Activated CD4-positive, alpha-beta T cell treated with anti-CD3 and anti-CD28 coated beads for 36 hours (primary cell): ENCODE measurements at regions not wholly inside any gene's neighbourhood (a gene's known extent, or its start where the extent isn't known, plus 50 kb on each side); places are given as distances from the start of the nearest gene placed in this dataset.

Experiments
- ATAC-seq: fragments of 200-7000 bp; cut with Tn5 transposase; one replicate; pipeline ENCODE4 v1.10.0; 2021; ENCODE audit warnings: mild to moderate bottlenecking, moderate library complexity
- CTCF ChIA-PET: fragments of 350-600 bp; sonication (Branson Sonifier 250); formaldehyde crosslinking; loops from one replicate; lab custom pipeline; 2021; ENCODE audit warnings: antibody characterized with exemption; lab: Charles Lee
- POLR2A ChIA-PET: fragments of 350-600 bp; sonication (Branson Sonifier 250); formaldehyde crosslinking; loops from one replicate; lab custom pipeline; 2021; ENCODE audit warnings: antibody characterized with exemption, inconsistent platforms; lab: Charles Lee
- DNase-seq: peaks from one replicate; pipeline ENCODE4 v3.0.0-alpha.2; 2020
- H3K27ac Mint-ChIP-seq: one replicate; pipeline ENCODE4 v1.8.0; 2021; ENCODE audit warnings: mixed read lengths
- H3K27me3 Mint-ChIP-seq: one replicate; pipeline ENCODE4 v1.8.0; 2021; ENCODE audit warnings: mixed read lengths
- H3K36me3 Mint-ChIP-seq: one replicate; pipeline ENCODE4 v1.8.0; 2021; ENCODE audit warnings: low read depth, mixed read lengths
- H3K4me1 Mint-ChIP-seq: one replicate; pipeline ENCODE4 v1.8.0; 2021; ENCODE audit warnings: mixed read lengths
- H3K4me3 Mint-ChIP-seq: one replicate; pipeline ENCODE4 v1.8.0; 2021; ENCODE audit warnings: mild to moderate bottlenecking, moderate library complexity, mixed read lengths
- H3K9me3 Mint-ChIP-seq: one replicate; pipeline ENCODE4 v1.8.0; 2021; ENCODE audit warnings: low read depth, mixed read lengths
- intact Hi-C, 2 experiments: fragments of 100-400 bp; cut with DNase I in 1 of 2; cut with micrococcal nuclease in 1 of 2; formaldehyde crosslinking; loops; one replicate each; pipeline versions ENCODE4 v1.14.2 to v1.15.1; 2022 to 2024; cut with DNase I, micrococcal nuclease

- no peak overlapping the region for H3K4me3 Mint-ChIP-seq
- no peak overlapping the region for H3K27ac Mint-ChIP-seq
- peaks cover 4% of the 10 kb centered on the region for H3K9me3 Mint-ChIP-seq
- DNase-seq (no peak), ATAC-seq (no peak)
- CTCF ChIA-PET = no interaction called here
- intact Hi-C loops = no loop called here
- POLR2A ChIA-PET = no interaction called here
- H3K4me1 Mint-ChIP-seq = no peaks in the 10 kb centered on the region
- H3K36me3 Mint-ChIP-seq = no peaks in the 10 kb centered on the region
- no peaks in the 10 kb centered on the region for H3K27me3 Mint-ChIP-seq
Measured at GRCh38 chr7:71009636-71010035, 122.3 kb upstream of the GALNT17 start.

DNA sequence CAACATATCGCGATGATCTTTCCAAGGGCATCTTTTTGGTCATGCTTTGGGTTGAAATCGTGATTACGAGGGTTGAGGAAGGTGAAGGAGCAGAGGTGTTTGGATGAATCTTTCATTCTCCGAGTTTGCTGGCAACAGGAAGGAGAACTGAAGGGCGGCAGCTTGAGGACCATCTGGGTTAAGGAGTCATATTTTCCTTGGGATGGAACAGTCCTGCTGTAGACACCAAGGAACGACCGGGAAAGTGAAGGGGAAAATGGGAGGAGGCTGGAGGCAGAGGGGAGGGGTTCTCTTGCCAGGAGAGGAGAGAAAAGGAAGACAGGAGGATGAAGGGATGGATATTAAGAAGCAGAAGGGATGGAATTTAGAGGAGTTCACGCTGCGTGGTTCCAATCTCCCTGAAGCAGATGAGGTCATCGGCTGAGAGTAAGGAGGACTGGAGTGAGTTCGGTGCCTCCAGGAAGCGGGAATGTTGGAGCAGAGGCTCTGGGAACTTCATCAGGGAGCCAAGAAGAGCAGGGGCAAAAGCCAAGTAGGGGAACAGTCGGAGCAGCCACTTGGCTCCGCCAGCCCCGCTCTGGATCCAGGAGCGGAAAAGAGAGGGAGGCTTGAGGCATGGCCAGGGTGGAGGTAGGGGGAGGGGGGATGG lies 116.6 kb upstream of the GALNT17 start:
- Mint-ChIP-seq H3K27me3 (no peaks in the 10 kb centered on the region), H3K27ac (no peak overlapping the region), H3K4me1 (no peaks in the 10 kb centered on the region), H3K9me3 (peaks cover 10% of the 10 kb centered on the region), H3K36me3 (no peaks in the 10 kb centered on the region), H3K4me3 (no peak overlapping the region)
- intact Hi-C loops = no loop called here
- POLR2A ChIA-PET = no interaction called here
- DNase-seq (no peak), ATAC-seq (no peak)
- CTCF ChIA-PET = no interaction called here

- no peaks in the 10 kb centered on the region for H3K27me3 Mint-ChIP-seq
- CTCF ChIA-PET = no interaction called here
- no peak for ATAC-seq
Measured at GRCh38 chr7:71016401-71016800, 115.5 kb upstream of the GALNT17 start.

GRCh38 chr7:71017602-71018001 lies 114.3 kb upstream of the GALNT17 start:
- intact Hi-C loops = no loop called here
- Mint-ChIP-seq H3K27ac (no peak overlapping the region), H3K4me3 (no peak overlapping the region), H3K27me3 (no peaks in the 10 kb centered on the region), H3K36me3 (no peaks in the 10 kb centered on the region), H3K9me3 (peaks cover 12% of the 10 kb centered on the region), H3K4me1 (no peaks in the 10 kb centered on the region)
- no peak for ATAC-seq
- POLR2A ChIA-PET = no interaction called here
- CTCF ChIA-PET = no interaction called here
- DNase-seq = no peak

More at GRCh38 chr7:71016401-71016800, 115.5 kb upstream of the GALNT17 start:
- no peak overlapping the region for H3K27ac Mint-ChIP-seq
- intact Hi-C loops = no loop called here
- no peaks in the 10 kb centered on the region for H3K4me1 Mint-ChIP-seq
- no peaks in the 10 kb centered on the region for H3K36me3 Mint-ChIP-seq
- POLR2A ChIA-PET = no interaction called here
- H3K9me3 Mint-ChIP-seq = peaks cover 11% of the 10 kb centered on the region
- DNase-seq = no peak
- H3K4me3 Mint-ChIP-seq = no peak overlapping the region

DNA sequence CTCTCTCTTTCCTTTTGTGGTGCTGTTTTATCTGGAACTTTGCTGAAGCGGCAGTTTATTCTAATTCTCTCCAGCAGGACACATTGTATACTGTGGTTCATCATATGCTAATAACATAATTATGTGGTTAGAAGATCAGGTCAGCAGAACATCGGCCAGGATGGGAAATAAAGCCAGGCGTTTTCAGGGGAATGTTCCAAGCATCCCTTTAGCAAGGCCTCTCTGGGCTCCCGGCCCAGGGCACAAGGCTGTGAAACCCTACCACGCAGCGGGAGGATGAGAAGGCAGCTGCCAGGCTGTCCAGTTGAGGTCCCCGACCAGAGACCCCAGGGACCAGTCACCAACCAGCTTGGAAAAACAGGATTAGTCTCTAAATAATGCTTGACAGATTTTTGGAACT lies 112.2 kb upstream of the GALNT17 start:
- Mint-ChIP-seq H3K27ac (no peak overlapping the region), H3K36me3 (no peaks in the 10 kb centered on the region), H3K4me1 (no peaks in the 10 kb centered on the region), H3K4me3 (no peak overlapping the region), H3K9me3 (peaks cover 16% of the 10 kb centered on the region), H3K27me3 (no peaks in the 10 kb centered on the region)
- no peak for DNase-seq
- ChIA-PET CTCF (no interaction called here), POLR2A (no interaction called here)
- intact Hi-C loops = no loop called here
- ATAC-seq = no peak

- no peaks in the 10 kb centered on the region for H3K36me3 Mint-ChIP-seq
- no peak overlapping the region for H3K27ac Mint-ChIP-seq
- intact Hi-C loops = no loop called here
- peaks cover 11% of the 10 kb centered on the region for H3K9me3 Mint-ChIP-seq
- POLR2A ChIA-PET = no interaction called here
- ATAC-seq (no peak), DNase-seq (no peak)
- no peaks in the 10 kb centered on the region for H3K4me1 Mint-ChIP-seq
- H3K4me3 Mint-ChIP-seq = no peak overlapping the region
- no peaks in the 10 kb centered on the region for H3K27me3 Mint-ChIP-seq
- CTCF ChIA-PET = interaction anchor here (0.7 kb wide), 1 partner anchor 1053 kb away, joined by 3 read pairs; no protein-coding TSS in a partner anchor
Measured at GRCh38 chr7:71021131-71021530, 110.8 kb upstream of the GALNT17 start.

DNA sequence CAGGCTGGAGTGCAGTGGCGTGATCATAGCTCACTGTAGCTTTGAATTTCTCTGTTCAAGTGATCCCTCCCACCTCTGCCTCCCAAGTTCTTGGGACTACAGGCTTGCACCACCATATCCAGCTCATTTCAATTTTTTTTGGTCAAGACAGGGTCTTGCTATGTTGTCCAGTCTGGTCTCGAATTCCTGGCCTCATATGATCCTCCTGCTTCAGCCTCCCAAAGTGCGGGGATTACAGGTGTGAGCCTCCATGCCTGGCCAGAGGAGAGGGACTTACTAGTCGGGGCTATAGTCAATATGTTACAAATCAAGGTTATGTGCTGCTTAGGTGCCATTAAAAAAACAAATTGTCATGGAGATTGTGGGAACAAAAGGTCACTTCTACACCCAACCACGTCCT lies 105.3 kb upstream of the GALNT17 start:
- no peak for DNase-seq
- no peaks in the 10 kb centered on the region for H3K4me1 Mint-ChIP-seq
- no peaks in the 10 kb centered on the region for H3K36me3 Mint-ChIP-seq
- no peak for ATAC-seq
- no peak overlapping the region for H3K27ac Mint-ChIP-seq
- H3K9me3 Mint-ChIP-seq = peaks cover 6% of the 10 kb centered on the region
- CTCF ChIA-PET = no interaction called here
- H3K4me3 Mint-ChIP-seq = no peak overlapping the region
- POLR2A ChIA-PET = interaction anchor here (0.6 kb wide), 1 partner anchor 453 kb away, joined by 5 read pairs; no protein-coding TSS in a partner anchor
- H3K27me3 Mint-ChIP-seq = no peaks in the 10 kb centered on the region
- intact Hi-C loops = no loop called here

DNA sequence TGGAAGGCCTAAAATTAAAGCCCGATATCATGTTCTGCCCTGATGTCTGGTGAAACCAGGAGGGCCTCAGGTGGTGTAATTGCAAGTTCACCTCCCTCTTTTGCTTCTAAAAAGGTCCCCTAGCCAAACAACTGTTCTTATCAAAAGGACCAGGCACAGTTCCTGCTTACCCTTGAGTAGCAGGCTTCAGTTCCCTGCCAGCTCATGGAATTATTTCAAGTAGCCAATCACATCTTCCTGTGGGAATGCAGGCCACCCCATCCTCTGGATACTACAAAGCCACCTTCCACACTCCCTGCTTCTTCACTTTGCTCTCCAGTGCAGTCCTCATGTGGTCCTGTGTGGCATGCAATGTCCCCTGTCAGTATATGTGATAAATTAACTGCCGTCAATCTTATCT lies 97.7 kb upstream of the GALNT17 start:
- no peaks in the 10 kb centered on the region for H3K27me3 Mint-ChIP-seq
- H3K4me1 Mint-ChIP-seq = no peaks in the 10 kb centered on the region
- POLR2A ChIA-PET = no interaction called here
- ATAC-seq = no peak
- H3K27ac Mint-ChIP-seq = no peak overlapping the region
- H3K4me3 Mint-ChIP-seq = no peak overlapping the region
- DNase-seq = no peak
- CTCF ChIA-PET = interaction anchor here (0.9 kb wide), 1 partner anchor 95 kb away, joined by 3 read pairs; no protein-coding TSS in a partner anchor
- intact Hi-C loops = no loop called here
- H3K36me3 Mint-ChIP-seq = no peaks in the 10 kb centered on the region
- H3K9me3 Mint-ChIP-seq = peaks cover 6% of the 10 kb centered on the region

- DNase-seq (no peak), ATAC-seq (no peak)
- CTCF ChIA-PET = interaction anchor here (0.6 kb wide), 1 partner anchor 14 kb away, joined by 4 read pairs; no protein-coding TSS in a partner anchor
Measured at GRCh38 chr7:71042591-71042990, 89.4 kb upstream of the GALNT17 start.

DNA sequence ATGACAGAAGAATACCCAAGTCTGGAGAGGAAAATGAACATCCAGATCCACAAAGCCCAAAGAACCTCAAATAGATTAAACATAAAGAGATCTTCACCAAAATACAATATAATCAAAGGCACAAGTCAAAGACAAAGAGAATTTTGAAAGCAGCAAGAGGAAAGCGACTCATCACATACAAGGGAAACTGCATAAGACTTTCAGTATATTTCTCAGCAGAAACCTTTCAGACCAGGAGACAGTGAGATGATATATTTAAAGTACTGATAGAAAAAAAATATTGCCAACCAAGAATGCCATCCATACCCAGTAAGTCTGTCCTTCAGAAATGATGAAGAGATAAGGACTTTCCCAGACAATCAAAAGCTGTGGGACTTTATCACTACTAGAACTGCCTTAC lies 81.5 kb upstream of the GALNT17 start:
- Mint-ChIP-seq H3K27ac (no peak overlapping the region), H3K36me3 (no peaks in the 10 kb centered on the region), H3K4me1 (no peaks in the 10 kb centered on the region), H3K9me3 (peaks cover 27% of the 10 kb centered on the region), H3K27me3 (no peaks in the 10 kb centered on the region), H3K4me3 (no peak overlapping the region)
- intact Hi-C loops = no loop called here
- no peak for ATAC-seq
- POLR2A ChIA-PET = no interaction called here
- CTCF ChIA-PET = interaction anchor here (0.6 kb wide), 1 partner anchor 330 kb away, joined by 4 read pairs; no protein-coding TSS in a partner anchor
- no peak for DNase-seq

More at GRCh38 chr7:71042591-71042990, 89.4 kb upstream of the GALNT17 start:
- POLR2A ChIA-PET = no interaction called here
- intact Hi-C loops = no loop called here
- H3K27ac Mint-ChIP-seq = no peak overlapping the region
- H3K4me3 Mint-ChIP-seq = no peak overlapping the region
- no peaks in the 10 kb centered on the region for H3K36me3 Mint-ChIP-seq
- H3K9me3 Mint-ChIP-seq = peaks cover 10% of the 10 kb centered on the region
- no peaks in the 10 kb centered on the region for H3K4me1 Mint-ChIP-seq
- no peaks in the 10 kb centered on the region for H3K27me3 Mint-ChIP-seq

DNA sequence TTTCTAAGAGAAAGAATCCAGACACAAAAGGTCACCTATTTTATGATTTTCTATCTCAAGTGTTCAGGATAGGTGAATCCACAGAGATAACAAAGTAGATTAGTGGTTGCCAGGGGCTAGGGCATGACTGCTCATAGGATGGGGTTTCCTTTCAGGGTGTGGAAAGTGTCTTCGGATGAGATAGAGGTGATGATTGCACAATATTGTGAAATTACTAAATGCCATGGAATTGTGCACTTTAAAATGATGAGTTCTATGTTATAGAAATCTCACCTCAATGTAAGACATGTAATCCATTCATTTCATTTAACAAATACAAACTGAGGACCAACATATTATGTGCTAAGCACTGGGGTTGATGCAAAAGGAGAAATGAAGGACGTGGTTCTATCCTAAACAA lies 76.4 kb upstream of the GALNT17 start:
- intact Hi-C loops = no loop called here
- H3K4me1 Mint-ChIP-seq = no peaks in the 10 kb centered on the region
- peaks cover 8% of the 10 kb centered on the region for H3K9me3 Mint-ChIP-seq
- no peak overlapping the region for H3K27ac Mint-ChIP-seq
- no peak for ATAC-seq
- no peaks in the 10 kb centered on the region for H3K27me3 Mint-ChIP-seq
- DNase-seq = no peak
- POLR2A ChIA-PET = no interaction called here
- no peak overlapping the region for H3K4me3 Mint-ChIP-seq
- CTCF ChIA-PET = no interaction called here
- H3K36me3 Mint-ChIP-seq = no peaks in the 10 kb centered on the region

DNA sequence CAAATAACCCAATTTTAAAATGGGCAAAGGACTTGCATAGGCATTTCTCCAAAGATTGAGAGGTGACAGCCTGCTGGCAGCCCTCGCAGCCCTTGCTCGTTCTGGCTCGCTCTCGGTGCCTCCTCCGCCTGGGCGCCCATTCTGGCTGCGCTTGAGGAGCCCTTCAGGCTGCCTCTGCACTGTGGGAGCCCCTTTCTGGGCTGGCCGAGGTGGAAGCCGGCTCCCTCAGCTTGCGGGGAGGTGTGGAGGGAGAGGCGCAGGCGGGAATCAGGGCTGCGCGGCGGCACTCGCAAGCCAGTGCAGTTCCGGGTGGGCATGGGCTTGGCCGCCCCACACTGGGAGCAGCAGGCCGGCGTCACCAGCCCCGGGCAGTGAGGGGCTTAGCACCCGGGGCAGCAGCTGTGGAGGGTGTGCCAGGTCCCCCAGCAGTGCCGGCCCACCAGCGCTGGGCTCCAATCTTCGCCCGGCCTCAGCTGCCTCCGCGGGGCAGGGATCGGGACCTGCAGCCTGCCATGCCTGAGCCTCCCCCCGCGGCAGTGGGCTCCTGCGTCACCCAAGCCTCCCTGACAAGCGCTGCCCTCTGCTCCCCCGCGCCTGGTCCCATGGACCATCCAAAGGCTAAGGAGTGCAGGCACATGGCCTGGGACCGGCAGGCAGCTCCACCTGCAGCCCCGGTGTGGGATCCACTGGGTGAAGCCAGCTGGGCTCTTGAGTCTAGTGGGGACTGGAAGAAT lies 54.0 kb upstream of the GALNT17 start:
- intact Hi-C loops = no loop called here
- Mint-ChIP-seq H3K9me3 (peaks cover 26% of the 10 kb centered on the region), H3K4me3 (no peak overlapping the region), H3K27me3 (no peaks in the 10 kb centered on the region), H3K27ac (no peak overlapping the region), H3K36me3 (no peaks in the 10 kb centered on the region), H3K4me1 (no peaks in the 10 kb centered on the region)
- DNase-seq (no peak), ATAC-seq (no peak)
- ChIA-PET POLR2A (no interaction called here), CTCF (interaction anchor here (0.7 kb wide), 1 partner anchor 573 kb away, joined by 3 read pairs; no protein-coding TSS in a partner anchor)
